Astrocyte of the cerebellum (primary cell): ENCODE measurements at regions not wholly inside any gene's neighbourhood (a gene's known extent, or its start where the extent isn't known, plus 50 kb on each side); places are given as distances from the start of the nearest gene placed in this dataset.

ENCODE experiments used
- DNase-seq: peaks from one replicate; pipeline ENCODE4 v3.0.0-alpha.2; 2011; ENCODE audit warnings: low read depth
- H3K4me3 ChIP-seq: 2 replicates; pipeline ENCODE4 v1.5.1; 2011; ENCODE audit warnings: mild to moderate bottlenecking, low read depth, low read length, moderate library complexity
- CTCF ChIP-seq: IDR thresholded peaks from 2 replicates; pipeline ENCODE4 v1.5.1; 2012; ENCODE audit warnings: low read length, low read depth, moderate library complexity, mild to moderate bottlenecking; ENCODE audit errors: missing control alignments
- in situ Hi-C: cut with HindIII; loops from 2 replicates; pipeline ENCODE4 v1.10.0; 2017; ENCODE audit warnings: low sequenced_read_pairs

DNA sequence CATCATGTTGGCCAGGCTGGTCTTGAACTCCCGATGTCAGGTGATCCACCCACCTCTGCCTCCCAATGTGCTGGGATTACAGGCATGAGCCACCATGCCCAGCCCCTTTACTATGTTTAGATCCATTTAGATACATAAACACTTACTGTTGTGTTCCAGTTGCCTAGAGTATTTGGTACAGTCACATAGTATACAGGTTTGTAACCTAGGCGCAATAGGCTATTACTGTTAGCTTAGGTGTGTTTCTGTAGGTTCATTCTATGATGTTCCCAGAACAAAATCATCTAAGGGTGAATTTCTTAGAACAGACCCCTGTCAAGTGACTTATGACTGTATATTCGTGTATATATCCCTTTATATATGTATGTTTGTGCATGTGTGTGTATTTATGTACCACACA is 61.8 kb downstream of the MYCN start:
- DNase-seq = no peak
- no peak for TF ChIP-seq CTCF
- in situ Hi-C loops = no loop called here

DNA sequence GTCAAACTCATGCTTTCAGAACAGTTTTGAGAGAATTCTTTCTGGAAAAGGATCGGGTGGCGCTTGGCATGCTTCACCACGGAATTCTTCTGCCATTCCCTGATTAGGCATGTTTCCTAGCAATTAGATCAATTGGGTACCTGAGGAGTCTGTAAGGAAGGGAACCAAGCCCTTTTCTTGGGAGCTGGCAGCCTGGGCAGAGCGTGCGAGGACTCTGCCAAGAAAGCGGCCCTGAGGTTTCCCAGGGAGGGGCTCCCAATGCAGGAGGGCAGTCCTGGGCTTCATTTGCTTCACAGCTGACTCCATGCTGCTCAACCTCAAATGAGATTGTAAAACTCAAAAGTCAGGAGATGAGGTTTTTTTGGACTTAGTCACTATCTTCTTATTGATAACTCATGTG is 60.3 kb downstream of the MYCN start:
- no peak for DNase-seq
- no peak for TF ChIP-seq CTCF
- in situ Hi-C loops = no loop called here
- H3K4me3 ChIP-seq = no peak overlapping the region

More for the DNA sequence above, 61.8 kb downstream of the MYCN start:
- no peak overlapping the region for H3K4me3 ChIP-seq

DNA sequence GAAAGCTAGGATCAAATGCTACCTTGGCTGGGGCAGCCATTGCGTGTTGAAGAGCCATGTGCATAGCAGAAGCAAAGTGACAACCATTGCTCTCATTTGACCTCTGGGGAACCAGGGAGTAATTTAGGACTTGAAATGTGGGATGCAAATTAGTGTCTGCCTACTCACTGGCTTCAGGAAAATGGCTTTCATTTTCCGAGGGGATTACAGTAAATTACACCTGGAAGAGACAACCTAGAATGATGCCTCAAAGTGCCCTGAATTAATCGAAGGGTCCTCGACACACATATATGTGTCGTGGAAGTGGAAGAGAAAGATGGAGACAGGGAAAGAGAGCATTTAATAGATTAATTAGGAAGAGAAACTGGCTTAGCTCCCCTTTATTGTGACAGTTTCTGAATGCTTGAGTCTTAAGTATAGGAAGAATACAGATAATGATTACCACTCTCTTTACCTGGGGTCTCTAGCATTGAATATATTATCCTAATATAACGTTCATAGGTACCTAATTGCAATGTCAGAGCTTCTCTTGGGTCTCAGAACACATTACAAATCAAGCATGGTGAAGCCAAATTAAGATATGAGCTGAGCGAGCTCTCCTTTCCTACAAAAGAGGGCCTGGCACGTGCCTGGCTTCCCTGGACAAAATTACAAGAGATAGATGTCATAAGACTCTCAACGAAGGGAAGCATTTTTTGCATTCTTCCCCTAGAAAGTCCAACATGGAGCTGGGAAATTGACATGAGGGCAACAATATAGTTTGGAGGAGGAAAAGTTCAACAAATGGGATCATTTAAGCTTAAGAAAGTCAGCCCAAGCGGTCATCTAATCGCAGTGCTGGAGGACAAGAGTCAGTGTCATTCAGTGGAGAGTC is 59.5 kb downstream of the MYCN start:
- no peak for DNase-seq
- no peak for TF ChIP-seq CTCF
- in situ Hi-C loops = no loop called here

DNA sequence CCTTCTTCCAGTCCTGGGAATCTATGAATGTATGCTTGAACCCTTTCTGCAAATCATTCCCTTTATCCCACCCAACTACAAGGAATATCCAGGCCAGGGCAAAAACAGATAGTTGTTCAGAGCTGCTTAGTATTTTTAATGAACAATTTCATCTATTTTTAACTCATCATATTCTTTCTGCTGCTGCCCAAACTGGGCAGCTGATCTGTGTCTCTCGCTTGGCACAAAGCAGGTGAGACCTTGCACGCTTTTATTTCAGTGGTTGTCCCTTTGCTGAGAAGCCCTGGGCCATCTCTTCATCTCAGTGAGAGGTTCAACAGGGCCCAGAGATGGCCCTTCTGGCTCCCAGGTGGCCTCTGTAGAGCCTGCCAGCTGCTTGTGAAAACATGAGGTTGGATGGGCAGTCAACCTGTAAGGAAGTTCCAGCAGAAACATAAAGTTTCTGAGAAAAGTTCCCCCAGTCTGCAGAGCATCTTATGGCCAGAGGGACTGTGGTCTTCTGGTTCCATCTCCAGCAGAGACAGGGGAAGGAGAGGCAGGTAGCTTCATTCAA is 57.5 kb downstream of the MYCN start:
- in situ Hi-C loops = no loop called here
- H3K4me3 ChIP-seq = no peak overlapping the region
- TF ChIP-seq CTCF = no peak
- no peak for DNase-seq

More for the DNA sequence above, 59.5 kb downstream of the MYCN start:
- no peak overlapping the region for H3K4me3 ChIP-seq

- in situ Hi-C loops = no loop called here
- TF ChIP-seq CTCF = no peak
- no peak for DNase-seq
- H3K4me3 ChIP-seq = no peak overlapping the region
Observed at GRCh38 chr2:15996536-15997423, 56.4 kb downstream of the MYCN start.
